OCI-LY3 (cell line): ENCODE measurements at regions not wholly inside any gene's neighbourhood (a gene's known extent, or its start where the extent isn't known, plus 50 kb on each side); places are given as distances from the start of the nearest gene placed in this dataset.

Experiments used
- H2AFZ ChIP-seq: fragments of 200-600, 300-600 bp; shearing (Covaris generic); 2 replicates; pipeline ENCODE4 v1.6.0; 2014; ENCODE audit warnings: antibody characterized with exemption, low read depth, low read length
- H3K27ac ChIP-seq: fragments of 200-600, 300-600 bp; sonication (generic); 2 replicates; pipeline ENCODE4 v1.5.1; 2014; ENCODE audit warnings: mild to moderate bottlenecking, low read length, moderate library complexity, mixed read lengths
- H3K27me3 ChIP-seq: fragments of 200-600, 300-600 bp; sonication (generic); 2 replicates; pipeline ENCODE4 v1.6.1; 2014; ENCODE audit warnings: low read depth, low read length, mixed read lengths
- H3K36me3 ChIP-seq: fragments of 200-600, 300-600 bp; sonication (generic); replicated peaks from 2 replicates; pipeline ENCODE3; 2014; ENCODE audit warnings: low read depth, low read length, mixed read lengths
- H3K4me1 ChIP-seq: fragments of 300-600, 200-600 bp; sonication (generic); 2 replicates; pipeline ENCODE4 v1.6.1; 2014; ENCODE audit warnings: low read length, mixed read lengths
- H3K4me2 ChIP-seq: fragments of 200-600, 300-600 bp; sonication (generic); 2 replicates; pipeline ENCODE4 v1.6.1; 2014; ENCODE audit warnings: low read length, mixed read lengths
- H3K4me3 ChIP-seq: fragments of 300-600, 200-600 bp; sonication (generic); 2 replicates; pipeline ENCODE4 v1.5.1; 2014; ENCODE audit warnings: antibody characterized with exemption, mild to moderate bottlenecking, low read length, moderate library complexity
- H3K79me2 ChIP-seq: fragments of 300-600, 200-600 bp; shearing (Covaris generic); 2 replicates; pipeline ENCODE4 v1.6.1; 2014; ENCODE audit warnings: mild to moderate bottlenecking, low read length, mixed read lengths
- H3K9ac ChIP-seq: fragments of 300-600, 200-600 bp; shearing (Covaris generic); 2 replicates; pipeline ENCODE4 v1.6.0; 2014; ENCODE audit warnings: mild to moderate bottlenecking, low read length, moderate library complexity
- H3K9me3 ChIP-seq: fragments of 200-600, 300-600 bp; shearing (Covaris generic); 2 replicates; pipeline ENCODE4 v1.6.1; 2014; ENCODE audit warnings: low read length, mixed read lengths; ENCODE audit not compliant: insufficient read depth
- H4K20me1 ChIP-seq: fragments of 200-600, 300-600 bp; sonication (generic); 2 replicates; pipeline ENCODE4 v1.6.1; 2016; ENCODE audit warnings: low read length, mixed read lengths; ENCODE audit not compliant: insufficient read depth
- CTCF ChIP-seq: fragments of 200-600, 300-600 bp; sonication (generic); IDR thresholded peaks from 2 replicates; pipeline ENCODE4 v1.5.1; 2014; ENCODE audit warnings: antibody characterized with exemption, low read length, low read depth
- EZH2phosphoT487 ChIP-seq: fragments of 200-600 bp; shearing (Covaris generic); IDR thresholded peaks from 2 replicates; pipeline ENCODE4 v1.6.1; 2018; ENCODE audit warnings: antibody characterized with exemption, mixed run types, low read depth

GRCh38 chr9:79800578-79800977, 228.8 kb downstream of the TLE4 start:
- peaks cover 14% of the 10 kb centered on the region for H3K27me3 ChIP-seq
- H4K20me1 ChIP-seq, result no peaks in the 10 kb centered on the region
- H3K79me2 ChIP-seq, result no peaks in the 10 kb centered on the region
- H3K27ac ChIP-seq, result no peak overlapping the region
- TF ChIP-seq CTCF, result no peak
- TF ChIP-seq EZH2phosphoT487, result no peak
- no peak overlapping the region for H3K4me2 ChIP-seq
- no peaks in the 10 kb centered on the region for H3K9me3 ChIP-seq
- H3K4me1 ChIP-seq, result no peaks in the 10 kb centered on the region
- no peak overlapping the region for H2AFZ ChIP-seq
- H3K36me3 ChIP-seq, result no peaks in the 10 kb centered on the region
- no peak overlapping the region for H3K9ac ChIP-seq
- no peak overlapping the region for H3K4me3 ChIP-seq

- H3K27ac ChIP-seq, result no peak overlapping the region
- no peaks in the 10 kb centered on the region for H3K9me3 ChIP-seq
- H3K9ac ChIP-seq, result no peak overlapping the region
- H3K79me2 ChIP-seq, result no peaks in the 10 kb centered on the region
- no peaks in the 10 kb centered on the region for H4K20me1 ChIP-seq
- H3K4me1 ChIP-seq, result no peaks in the 10 kb centered on the region
- no peak overlapping the region for H3K4me2 ChIP-seq
- H3K36me3 ChIP-seq, result no peaks in the 10 kb centered on the region
- no peak overlapping the region for H3K4me3 ChIP-seq
- no peak overlapping the region for H2AFZ ChIP-seq
- H3K27me3 ChIP-seq, result peaks cover 18% of the 10 kb centered on the region; the same call in 1 of the 2 replicates
- TF ChIP-seq CTCF, result no peak
- no peak for TF ChIP-seq EZH2phosphoT487
Measured at GRCh38 chr9:79799691-79800335, 228.0 kb downstream of the TLE4 start.

GRCh38 chr9:79798450-79798849, 226.7 kb downstream of the TLE4 start:
- no peak overlapping the region for H3K4me3 ChIP-seq
- H4K20me1 ChIP-seq, result no peaks in the 10 kb centered on the region
- H3K27me3 ChIP-seq, result peaks cover 26% of the 10 kb centered on the region; the same call in 1 of the 2 replicates
- H3K9ac ChIP-seq, result no peak overlapping the region
- no peaks in the 10 kb centered on the region for H3K79me2 ChIP-seq
- no peaks in the 10 kb centered on the region for H3K4me1 ChIP-seq
- H3K36me3 ChIP-seq, result no peaks in the 10 kb centered on the region
- H3K4me2 ChIP-seq, result no peak overlapping the region
- TF ChIP-seq EZH2phosphoT487 (no peak), CTCF (no peak)
- H2AFZ ChIP-seq, result no peak overlapping the region
- H3K27ac ChIP-seq, result no peak overlapping the region
- no peaks in the 10 kb centered on the region for H3K9me3 ChIP-seq

- no peaks in the 10 kb centered on the region for H4K20me1 ChIP-seq
- H3K27ac ChIP-seq, result no peak overlapping the region
- no peaks in the 10 kb centered on the region for H3K4me1 ChIP-seq
- no peaks in the 10 kb centered on the region for H3K79me2 ChIP-seq
- H3K27me3 ChIP-seq, result peaks cover 29% of the 10 kb centered on the region; the same call in 1 of the 2 replicates
- TF ChIP-seq EZH2phosphoT487 (no peak), CTCF (no peak)
- no peaks in the 10 kb centered on the region for H3K9me3 ChIP-seq
- no peak overlapping the region for H2AFZ ChIP-seq
- no peak overlapping the region for H3K4me2 ChIP-seq
- H3K36me3 ChIP-seq, result no peaks in the 10 kb centered on the region
- no peak overlapping the region for H3K4me3 ChIP-seq
- no peak overlapping the region for H3K9ac ChIP-seq
Measured at GRCh38 chr9:79796411-79796810, 224.6 kb downstream of the TLE4 start.
